ENCODE measurements at regions not wholly inside any gene's neighbourhood (a gene's known extent, or its start where the extent isn't known, plus 50 kb on each side); places are given as distances from the start of the nearest gene placed in this dataset.

DNA sequence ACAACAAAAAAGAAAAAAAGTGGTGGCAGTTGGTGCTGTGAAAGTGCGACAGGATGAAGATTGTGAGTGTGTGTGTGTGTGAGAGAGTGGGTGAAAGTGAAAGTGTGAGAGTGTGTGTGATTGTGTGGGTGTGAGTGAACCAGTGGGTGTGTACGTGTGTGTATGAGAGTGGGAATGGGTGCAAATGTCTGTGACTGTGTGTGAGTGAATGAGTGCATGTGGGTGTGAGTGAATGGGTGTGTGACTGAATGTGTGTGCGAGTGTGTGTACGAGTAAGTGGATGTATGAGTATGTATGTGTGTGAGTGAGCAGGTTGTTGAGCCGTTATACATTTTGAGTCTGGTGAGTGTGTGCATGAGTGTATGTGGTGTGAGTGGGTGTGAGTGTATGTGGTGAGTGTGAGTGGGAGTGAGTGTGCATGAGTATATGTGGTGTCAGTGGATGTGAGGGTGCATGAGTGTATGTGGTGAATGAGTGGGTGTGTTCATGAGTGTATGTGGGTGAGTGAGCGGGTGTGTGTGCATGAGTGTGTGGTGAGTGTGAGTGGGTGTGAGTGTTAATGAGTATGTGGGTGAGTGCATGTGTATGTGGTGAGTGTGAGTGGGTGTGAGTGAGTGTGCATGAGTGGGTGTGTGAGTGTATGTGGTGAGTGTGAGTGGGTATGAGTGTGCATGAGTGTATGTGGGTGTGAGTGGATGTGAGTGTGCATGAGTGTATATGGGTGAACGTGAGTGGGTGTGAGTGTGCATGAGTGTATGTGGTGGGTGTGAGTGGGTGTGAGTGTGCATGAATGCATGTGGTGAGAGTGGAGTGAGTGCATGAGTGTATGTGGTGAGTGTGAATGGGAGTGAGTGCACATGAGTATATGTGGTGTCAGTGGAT, 69.3 kb upstream of the HPCAL1 start:
- Mint-ChIP-seq H3K4me1 (ENCODE audit: low read depth in 2 of 2) (peaks cover 7 to 9% of the 10 kb centered on the region in 2 donors), H3K27me3 (peaks cover 10 to 13% of the 10 kb centered on the region in 2 donors), H3K36me3 (ENCODE audit: insufficient read depth) (peaks cover 2% of the 10 kb centered on the region), H3K4me3 (no peak overlapping the region), H3K27ac (no peak overlapping the region), H3K9me3 (peaks cover 0 to 3% of the 10 kb centered on the region in 2 donors)
- ATAC-seq (replicated peaks) (no peak), DNase-seq (no peak)

DNA sequence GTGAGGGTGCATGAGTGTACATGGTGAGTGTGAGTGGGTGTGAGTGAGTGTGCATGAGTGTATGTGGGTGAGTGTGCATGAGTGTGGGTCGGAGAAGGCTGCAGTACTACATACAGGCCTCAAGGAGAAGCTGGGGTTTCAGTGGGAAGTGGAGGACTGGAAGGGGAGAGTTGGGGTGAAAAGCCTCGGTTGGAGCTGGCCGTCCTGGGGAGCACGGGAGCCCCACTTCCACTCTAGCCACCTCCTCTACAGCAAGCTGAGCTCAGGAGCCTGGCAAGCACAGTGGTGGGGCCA, 68.7 kb upstream of the HPCAL1 start:
- Mint-ChIP-seq H3K4me3 (no peak overlapping the region), H3K27ac (no peak overlapping the region), H3K4me1 (ENCODE audit: low read depth in 2 of 2) (peaks cover 7 to 9% of the 10 kb centered on the region in 2 donors), H3K27me3 (peaks cover 10 to 13% of the 10 kb centered on the region in 2 donors), H3K9me3 (peaks cover 0 to 3% of the 10 kb centered on the region in 2 donors), H3K36me3 (ENCODE audit: insufficient read depth) (no peaks in the 10 kb centered on the region)
- ATAC-seq (replicated peaks) = no peak
- DNase-seq = no peak

- ATAC-seq (replicated peaks) (no peak), DNase-seq (no peak)
- H3K36me3 Mint-ChIP-seq (ENCODE audit: insufficient read depth) = no peaks in the 10 kb centered on the region
- no peak overlapping the region for H3K27ac Mint-ChIP-seq
- H3K4me3 Mint-ChIP-seq = no peak overlapping the region
- peaks cover 10 to 12% of the 10 kb centered on the region in 2 donors for H3K27me3 Mint-ChIP-seq
- H3K4me1 Mint-ChIP-seq (ENCODE audit: low read depth in 2 of 2) = peaks cover 7 to 9% of the 10 kb centered on the region in 2 donors
- H3K9me3 Mint-ChIP-seq = peaks cover 0 to 3% of the 10 kb centered on the region in 2 donors
Measured at GRCh38 chr2:10234409-10235094, 68.2 kb upstream of the HPCAL1 start.

GRCh38 chr2:10235099-10235908, 67.4 kb upstream of the HPCAL1 start:
- DNase-seq (no peak), ATAC-seq (replicated peaks) (peak; percentile 51)
- Mint-ChIP-seq H3K27me3 (peaks cover 8 to 10% of the 10 kb centered on the region in 2 donors), H3K4me1 (ENCODE audit: low read depth in 2 of 2) (peaks cover 7 to 9% of the 10 kb centered on the region in 2 donors), H3K36me3 (ENCODE audit: insufficient read depth) (no peaks in the 10 kb centered on the region), H3K27ac (no peak overlapping the region), H3K4me3 (no peak overlapping the region), H3K9me3 (peaks cover 0 to 3% of the 10 kb centered on the region in 2 donors)

- Mint-ChIP-seq H3K9me3 (peaks cover 0 to 3% of the 10 kb centered on the region in 2 donors), H3K27ac (peak overlapping the region; percentile 24 to 68), H3K27me3 (peaks cover 8 to 10% of the 10 kb centered on the region in 2 donors), H3K4me3 (peak overlapping the region in 1 of 2 donors; percentile 9), H3K36me3 (ENCODE audit: insufficient read depth) (no peaks in the 10 kb centered on the region), H3K4me1 (ENCODE audit: low read depth in 2 of 2) (peaks cover 7 to 9% of the 10 kb centered on the region in 2 donors)
- DNase-seq = no peak
- no peak for ATAC-seq (replicated peaks)
Measured at GRCh38 chr2:10235909-10236550, 66.7 kb upstream of the HPCAL1 start.

DNA sequence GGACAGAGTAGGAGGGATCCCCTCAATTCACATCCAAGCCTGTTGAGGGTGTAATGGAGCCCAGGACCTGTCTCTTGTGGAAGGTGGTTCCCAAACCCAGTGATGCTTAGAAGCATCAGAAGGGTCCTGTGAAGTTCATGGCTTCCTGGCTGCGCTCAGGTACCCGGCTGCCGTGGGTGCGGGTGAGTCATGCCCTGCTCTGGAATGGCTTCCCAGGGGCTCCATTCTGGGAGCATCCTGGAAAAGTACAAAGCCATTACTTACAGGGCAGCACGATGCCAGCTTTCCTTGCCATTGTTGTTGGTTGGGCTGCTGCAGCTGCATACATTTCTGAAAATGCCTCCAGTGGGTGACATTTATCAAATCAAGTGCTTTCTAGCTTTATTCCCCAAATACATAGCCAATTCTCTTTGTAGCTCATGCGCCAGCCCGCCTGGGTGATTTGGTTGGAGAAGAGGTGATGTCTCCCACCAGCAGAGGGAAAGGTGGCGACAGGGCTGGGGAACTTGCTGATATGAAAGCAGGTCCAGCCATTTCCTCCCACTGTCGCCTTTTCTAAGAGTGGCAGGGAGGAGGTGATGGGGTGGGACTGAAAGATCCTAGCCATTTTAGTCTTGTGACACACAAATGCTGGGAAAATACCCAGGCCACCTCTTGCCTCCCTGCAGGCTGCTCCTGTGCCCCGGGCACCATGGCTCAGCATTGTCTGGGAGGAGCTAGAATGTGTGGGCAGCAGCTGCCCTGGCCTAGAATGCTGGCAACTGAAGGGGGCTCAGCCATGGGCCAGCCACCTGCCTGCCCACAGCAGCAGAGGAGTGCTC, 65.9 kb upstream of the HPCAL1 start:
- peaks cover 0 to 3% of the 10 kb centered on the region in 2 donors for H3K9me3 Mint-ChIP-seq
- DNase-seq (no peak), ATAC-seq (replicated peaks) (no peak)
- H3K27me3 Mint-ChIP-seq = peaks cover 8 to 10% of the 10 kb centered on the region in 2 donors
- H3K4me3 Mint-ChIP-seq = peak overlapping the region in 1 of 2 donors; percentile 9
- peaks cover 7 to 9% of the 10 kb centered on the region in 2 donors for H3K4me1 Mint-ChIP-seq (ENCODE audit: low read depth in 2 of 2)
- H3K36me3 Mint-ChIP-seq (ENCODE audit: insufficient read depth) = no peaks in the 10 kb centered on the region
- peak overlapping the region; percentile 24 to 68 for H3K27ac Mint-ChIP-seq

DNA sequence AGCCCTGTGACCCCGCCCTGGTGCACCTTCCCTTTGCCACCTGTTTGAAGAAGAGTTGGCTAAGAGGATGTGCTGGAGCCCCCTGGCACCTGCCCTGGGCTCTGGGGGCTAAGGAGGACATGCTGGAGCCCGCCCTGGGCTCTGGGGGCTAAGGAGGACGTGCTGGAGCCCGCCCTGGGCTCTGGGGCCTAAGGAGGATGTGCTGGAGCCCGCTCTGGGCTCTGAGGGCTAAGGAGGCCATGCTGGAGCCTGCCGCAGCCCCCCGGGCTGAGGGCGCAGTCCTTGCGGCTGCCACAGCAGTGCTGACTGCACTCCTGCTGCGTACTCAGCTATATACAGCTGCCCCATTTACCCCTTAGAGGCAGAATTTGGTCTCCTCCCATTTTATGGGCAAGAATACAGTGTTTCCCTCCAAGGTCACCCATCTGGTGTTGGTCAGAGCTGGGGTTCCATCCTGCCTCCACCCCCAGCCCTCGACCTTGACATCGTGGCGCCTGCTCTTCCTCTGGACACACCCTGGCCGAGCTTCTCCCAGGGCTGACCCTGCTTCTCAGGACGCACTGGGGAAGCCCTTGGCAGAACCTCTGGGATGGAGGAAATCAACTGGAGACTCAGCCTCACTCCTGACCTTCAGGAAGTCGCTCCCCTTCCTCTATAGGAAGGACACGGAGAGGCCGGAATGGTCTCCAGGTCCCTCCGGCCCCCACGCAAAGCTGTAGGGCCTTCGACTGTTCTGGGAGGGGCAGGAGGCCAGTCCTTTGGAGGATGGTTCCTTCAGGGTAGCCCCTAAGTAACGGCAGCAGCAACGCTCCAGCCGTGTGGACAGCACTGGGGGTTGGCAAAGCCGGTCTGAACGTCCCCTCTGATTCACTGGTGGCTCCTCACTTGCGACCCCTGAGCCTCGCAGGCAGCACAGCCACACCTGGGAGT, 65.0 kb upstream of the HPCAL1 start:
- H3K36me3 Mint-ChIP-seq (ENCODE audit: insufficient read depth) = no peaks in the 10 kb centered on the region
- H3K4me1 Mint-ChIP-seq (ENCODE audit: low read depth in 2 of 2) = peaks cover 7 to 9% of the 10 kb centered on the region in 2 donors
- peaks cover 8 to 10% of the 10 kb centered on the region in 2 donors for H3K27me3 Mint-ChIP-seq
- H3K4me3 Mint-ChIP-seq = no peak overlapping the region
- H3K27ac Mint-ChIP-seq = no peak overlapping the region
- H3K9me3 Mint-ChIP-seq = peaks cover 0 to 3% of the 10 kb centered on the region in 2 donors
- DNase-seq (no peak), ATAC-seq (replicated peaks) (no peak)

GRCh38 chr2:10238396-10238795, 64.3 kb upstream of the HPCAL1 start:
- no peaks in the 10 kb centered on the region for H3K9me3 Mint-ChIP-seq
- H3K27ac Mint-ChIP-seq = no peak overlapping the region
- peaks cover 8 to 10% of the 10 kb centered on the region in 2 donors for H3K27me3 Mint-ChIP-seq
- no peaks in the 10 kb centered on the region for H3K36me3 Mint-ChIP-seq (ENCODE audit: insufficient read depth)
- DNase-seq = no peak
- no peak for ATAC-seq (replicated peaks)
- H3K4me3 Mint-ChIP-seq = no peak overlapping the region
- H3K4me1 Mint-ChIP-seq (ENCODE audit: low read depth in 2 of 2) = peaks cover 1 to 6% of the 10 kb centered on the region in 2 donors

DNA sequence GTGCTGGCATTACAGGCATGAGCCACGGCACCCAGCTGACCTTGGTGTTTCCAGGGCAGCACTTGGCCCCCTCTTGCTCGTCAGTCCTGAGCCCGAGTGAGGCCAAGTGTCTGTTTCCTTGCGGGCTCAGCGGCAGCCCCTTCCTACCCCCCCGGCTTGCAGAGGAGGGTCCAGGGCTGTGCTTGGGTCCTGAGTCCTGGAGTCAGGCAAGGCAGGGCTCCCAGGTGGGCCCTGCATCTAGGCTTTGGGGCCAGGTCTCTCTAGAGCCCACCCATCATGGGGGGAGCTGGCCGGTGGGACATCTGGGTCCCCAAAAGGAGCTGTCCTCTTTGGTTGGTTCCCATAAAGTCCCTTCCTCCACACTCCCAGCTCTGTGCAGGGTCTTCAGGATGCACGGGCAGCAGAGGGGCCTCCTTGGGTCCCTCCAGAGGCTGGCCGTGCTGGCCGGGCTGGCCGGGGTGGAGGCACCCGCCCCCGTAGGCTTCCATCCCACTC, 63.7 kb upstream of the HPCAL1 start:
- Mint-ChIP-seq H3K27ac (no peak overlapping the region), H3K9me3 (no peaks in the 10 kb centered on the region), H3K4me3 (no peak overlapping the region), H3K4me1 (ENCODE audit: low read depth in 2 of 2) (peaks cover 0 to 6% of the 10 kb centered on the region in 2 donors), H3K36me3 (ENCODE audit: insufficient read depth) (no peaks in the 10 kb centered on the region), H3K27me3 (peaks cover 8 to 10% of the 10 kb centered on the region in 2 donors)
- ATAC-seq (replicated peaks) (no peak), DNase-seq (no peak)

- ATAC-seq (replicated peaks) (no peak), DNase-seq (no peak)
- Mint-ChIP-seq H3K4me3 (no peak overlapping the region), H3K36me3 (ENCODE audit: insufficient read depth) (no peaks in the 10 kb centered on the region), H3K9me3 (no peaks in the 10 kb centered on the region), H3K4me1 (ENCODE audit: low read depth in 2 of 2) (peaks cover 0 to 6% of the 10 kb centered on the region in 2 donors), H3K27ac (no peak overlapping the region), H3K27me3 (peaks cover 8 to 10% of the 10 kb centered on the region in 2 donors)
Measured at GRCh38 chr2:10239561-10239967, 63.1 kb upstream of the HPCAL1 start.

DNA sequence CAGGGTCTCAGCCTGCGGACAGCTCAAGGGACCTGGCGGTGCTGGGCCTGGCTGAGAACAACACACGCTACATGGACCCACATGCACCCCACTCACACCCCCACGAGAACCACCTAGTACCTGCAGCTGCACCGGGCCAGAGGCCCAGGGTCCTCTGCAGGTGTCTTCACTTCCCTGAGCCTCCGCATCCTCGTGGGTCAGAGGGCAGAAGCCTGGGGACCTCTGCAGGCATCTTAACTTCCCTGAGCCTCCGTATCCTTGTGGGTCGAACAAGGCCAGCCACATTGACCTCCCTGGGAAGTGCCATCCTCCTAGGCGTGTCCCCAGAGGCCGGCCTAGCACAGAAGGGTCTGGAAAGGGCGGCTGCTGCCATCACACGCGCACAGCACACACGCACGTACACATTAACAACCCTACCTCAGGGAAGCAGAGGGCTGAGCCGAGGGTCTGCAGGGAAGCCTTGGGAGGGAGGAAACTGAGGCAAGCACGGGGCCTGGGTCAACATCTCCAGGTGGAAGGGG, 62.5 kb upstream of the HPCAL1 start:
- H3K36me3 Mint-ChIP-seq (ENCODE audit: insufficient read depth) = no peaks in the 10 kb centered on the region
- ATAC-seq (replicated peaks) (no peak), DNase-seq (no peak)
- H3K27ac Mint-ChIP-seq = no peak overlapping the region
- H3K9me3 Mint-ChIP-seq = no peaks in the 10 kb centered on the region
- peaks cover 8 to 10% of the 10 kb centered on the region in 2 donors for H3K27me3 Mint-ChIP-seq
- H3K4me1 Mint-ChIP-seq (ENCODE audit: low read depth in 2 of 2) = peaks cover 0 to 6% of the 10 kb centered on the region in 2 donors
- H3K4me3 Mint-ChIP-seq = no peak overlapping the region
